HG03469 (cell line): ENCODE measurements at regions not wholly inside any gene's neighbourhood (a gene's known extent, or its start where the extent isn't known, plus 50 kb on each side); places are given as distances from the start of the nearest gene placed in this dataset.
"Not testable (repeated sequence)": the region's sequence is repeated elsewhere in the genome, so short reads cannot be mapped to it uniquely, and the experiment has no call there.

Source experiments
- ATAC-seq: cut with Tn5 transposase; IDR thresholded peaks from one replicate; pipeline ENCODE4 v1.9.1; 2021; ENCODE audit warnings: mild to moderate bottlenecking, moderate library complexity, moderate number of reproducible peaks; ENCODE audit not compliant: unreplicated experiment

- no peak for ATAC-seq
Observed at GRCh38 chr1:214141486-214141885, 139.5 kb upstream of the SMYD2 start.

GRCh38 chr1:214143006-214143992 is 137.7 kb upstream of the SMYD2 start:
- no peak for ATAC-seq

- not testable (repeated sequence) for ATAC-seq
Observed at GRCh38 chr1:214144521-214144920, 136.4 kb upstream of the SMYD2 start.

- no peak for ATAC-seq
Observed at GRCh38 chr1:214146523-214146922, 134.4 kb upstream of the SMYD2 start.

GRCh38 chr1:214154596-214155292 is 126.2 kb upstream of the SMYD2 start:
- no peak for ATAC-seq

- ATAC-seq: no peak
Observed at GRCh38 chr1:214155987-214156625, 124.9 kb upstream of the SMYD2 start.

GRCh38 chr1:214164173-214164572 is 116.8 kb upstream of the SMYD2 start:
- ATAC-seq: no peak

GRCh38 chr1:214165850-214166374 is 115.0 kb upstream of the SMYD2 start:
- ATAC-seq: no peak

GRCh38 chr1:214174508-214175199 is 106.3 kb upstream of the SMYD2 start:
- no peak for ATAC-seq

- no peak for ATAC-seq
Observed at GRCh38 chr1:214178102-214178501, 102.9 kb upstream of the SMYD2 start.

GRCh38 chr1:214184992-214185391 is 96.0 kb upstream of the SMYD2 start:
- ATAC-seq: no peak

- no peak for ATAC-seq
Observed at GRCh38 chr1:214186103-214186824, 94.7 kb upstream of the SMYD2 start.

GRCh38 chr1:214187121-214187900 is 93.6 kb upstream of the SMYD2 start:
- no peak for ATAC-seq

- no peak for ATAC-seq
Observed at GRCh38 chr1:214187933-214188332, 93.0 kb upstream of the SMYD2 start.

GRCh38 chr1:214188835-214189234 is 92.1 kb upstream of the SMYD2 start:
- no peak for ATAC-seq

- no peak for ATAC-seq
Observed at GRCh38 chr1:214192825-214193643, 87.9 kb upstream of the SMYD2 start.

GRCh38 chr1:214193691-214194090 is 87.3 kb upstream of the SMYD2 start:
- ATAC-seq: no peak

GRCh38 chr1:214198571-214198970 is 82.4 kb upstream of the SMYD2 start:
- no peak for ATAC-seq
